ENCODE measurements at regions not wholly inside any gene's neighbourhood (a gene's known extent, or its start where the extent isn't known, plus 50 kb on each side); places are given as distances from the start of the nearest gene placed in this dataset.
"Not testable (repeated sequence)": the region's sequence is repeated elsewhere in the genome, so short reads cannot be mapped to it uniquely, and the experiment has no call there.

DNA sequence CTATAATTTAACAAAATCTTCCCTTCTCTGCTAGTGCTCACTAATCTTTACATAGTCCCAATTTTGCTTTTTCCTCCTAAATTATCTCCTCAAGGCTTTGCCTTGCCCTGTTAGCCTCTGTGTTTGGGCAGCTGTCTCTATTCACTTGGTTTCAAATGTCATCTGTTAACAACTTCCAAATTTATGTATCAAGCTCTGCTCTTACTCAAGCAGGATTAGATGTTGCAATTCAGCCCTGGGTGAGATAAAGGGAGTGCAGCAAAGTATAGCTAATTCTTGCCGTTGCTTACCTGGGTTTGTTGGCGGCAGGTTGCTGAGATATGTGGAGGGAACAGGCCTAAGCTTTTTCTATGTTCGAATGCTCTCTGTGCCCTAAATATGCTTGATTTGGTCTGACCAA is 483.8 kb downstream of the DMAC1 start:
- DNase-seq (ENCODE audit: extremely low read depth, low read depth, low spot score), result no peak

DNA sequence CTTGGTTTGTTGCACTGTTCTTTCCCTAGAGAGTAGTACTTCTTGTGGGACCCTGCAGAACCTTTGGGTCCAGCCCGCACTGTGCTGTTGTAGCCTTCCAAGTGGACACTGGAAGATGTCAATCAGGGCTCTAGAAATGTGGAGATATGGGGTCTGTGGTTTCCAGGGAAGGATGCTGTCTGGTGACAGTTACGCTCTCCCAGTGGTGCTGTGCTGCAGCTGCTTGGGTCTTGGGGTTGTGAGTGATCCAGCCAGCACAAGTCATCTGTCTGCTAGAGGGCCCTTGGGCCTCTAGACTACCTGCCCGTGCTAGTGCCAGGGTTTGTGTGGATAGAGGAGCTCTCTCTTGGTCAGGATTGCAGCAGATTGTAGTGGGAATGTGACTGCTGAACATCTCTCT is 484.5 kb downstream of the DMAC1 start:
- no peak for DNase-seq (ENCODE audit: extremely low read depth, low read depth, low spot score)

- DNase-seq (ENCODE audit: extremely low read depth, low read depth, low spot score), result no peak
Measured at GRCh38 chr9:7313389-7313788, 486.2 kb downstream of the DMAC1 start.

GRCh38 chr9:7309051-7309450 is 490.5 kb downstream of the DMAC1 start:
- DNase-seq (ENCODE audit: extremely low read depth, low read depth, low spot score), result not testable (repeated sequence)

GRCh38 chr9:7305677-7306076 is 493.9 kb downstream of the DMAC1 start:
- no peak for DNase-seq (ENCODE audit: extremely low read depth, low read depth, low spot score)

DNA sequence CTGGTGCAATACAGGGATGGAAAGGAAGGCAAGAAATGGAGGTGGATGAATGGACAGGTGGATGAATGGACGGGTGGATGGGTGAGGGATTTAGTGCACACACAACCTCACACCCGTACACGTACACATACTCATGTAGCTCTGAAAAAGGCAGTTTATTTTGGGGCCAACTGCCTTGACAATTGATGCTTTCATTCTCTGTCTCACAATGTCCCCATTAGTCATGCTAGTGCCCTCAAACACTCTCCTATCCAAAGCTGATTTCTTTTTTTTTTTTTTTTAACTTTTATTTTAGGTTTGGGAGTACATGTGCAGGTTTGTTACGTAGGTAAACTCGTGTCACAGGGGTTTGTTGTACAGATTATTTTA is 495.0 kb downstream of the DMAC1 start:
- DNase-seq (ENCODE audit: extremely low read depth, low read depth, low spot score), result no peak

- DNase-seq (ENCODE audit: extremely low read depth, low read depth, low spot score), result no peak
Measured at GRCh38 chr9:7303907-7304626, 495.5 kb downstream of the DMAC1 start.

- no peak for DNase-seq (ENCODE audit: extremely low read depth, low read depth, low spot score)
Measured at GRCh38 chr9:7300484-7300883, 499.1 kb downstream of the DMAC1 start.

DNA sequence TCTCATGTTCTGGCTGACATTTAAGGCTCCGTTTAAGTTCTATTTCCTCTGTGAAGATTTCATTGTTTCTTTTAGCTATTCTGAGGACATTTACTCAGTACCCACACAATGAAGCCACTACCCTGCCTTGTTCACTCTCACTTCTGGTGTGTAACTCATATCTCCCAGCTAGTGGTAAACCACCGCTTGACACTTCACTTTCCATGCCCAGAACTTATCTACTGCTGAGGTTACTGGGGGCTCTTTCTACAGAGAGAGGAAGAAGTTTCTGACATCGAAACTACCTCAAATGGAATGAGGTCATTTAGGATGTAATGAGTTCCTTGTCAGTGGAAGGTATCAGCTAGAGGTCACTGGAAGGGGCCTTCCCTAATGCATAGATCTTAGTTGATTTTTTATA is 501.5 kb downstream of the DMAC1 start:
- no peak for DNase-seq (ENCODE audit: extremely low read depth, low read depth, low spot score)

- DNase-seq (ENCODE audit: extremely low read depth, low read depth, low spot score), result no peak
Measured at GRCh38 chr9:7297521-7297920, 502.1 kb downstream of the DMAC1 start.

DNA sequence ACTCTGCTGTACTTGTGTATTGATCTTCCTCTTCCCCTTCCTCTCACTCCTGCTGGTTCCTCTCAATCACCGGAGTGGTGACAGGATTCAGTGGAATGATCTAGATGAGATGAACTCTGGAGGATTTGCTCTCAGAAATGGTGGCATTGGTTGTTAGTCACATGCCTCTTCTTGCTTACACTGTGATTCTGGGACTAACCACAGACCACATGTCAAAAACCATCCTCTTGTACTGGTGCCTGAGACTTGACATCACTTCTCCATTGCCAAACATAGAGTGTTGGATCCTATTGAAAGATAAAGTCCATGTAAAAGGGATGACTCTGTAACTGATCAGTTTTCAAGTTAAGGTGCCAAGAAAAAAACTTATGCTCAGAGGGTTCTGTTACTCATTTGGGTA is 506.5 kb downstream of the DMAC1 start:
- no peak for DNase-seq (ENCODE audit: extremely low read depth, low read depth, low spot score)

- no peak for DNase-seq (ENCODE audit: extremely low read depth, low read depth, low spot score)
Measured at GRCh38 chr9:7289773-7290172, 509.8 kb downstream of the DMAC1 start.

DNA sequence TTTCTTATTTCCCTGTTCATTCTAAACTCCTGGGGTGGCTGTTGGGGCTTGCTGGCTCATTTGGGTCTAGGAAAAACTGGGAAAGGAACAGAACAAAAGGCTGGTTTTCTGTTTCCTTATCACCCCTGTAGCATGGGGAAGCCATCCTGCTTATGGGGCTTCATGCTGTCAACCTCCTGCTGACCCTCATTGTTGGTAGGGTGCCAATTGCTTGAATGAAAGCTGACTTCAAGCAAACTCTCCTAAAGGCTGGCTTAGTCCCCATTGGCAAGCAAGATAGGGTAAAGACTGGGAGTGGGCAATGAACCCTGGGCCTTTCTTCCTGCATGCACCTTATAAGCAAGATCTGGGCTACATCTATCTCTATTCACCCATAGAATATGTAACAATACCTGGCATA is 511.6 kb downstream of the DMAC1 start:
- DNase-seq (ENCODE audit: extremely low read depth, low read depth, low spot score), result no peak

- DNase-seq (ENCODE audit: extremely low read depth, low read depth, low spot score), result no peak
Measured at GRCh38 chr9:7287065-7287464, 512.5 kb downstream of the DMAC1 start.

- DNase-seq (ENCODE audit: extremely low read depth, low read depth, low spot score), result no peak
Measured at GRCh38 chr9:7286101-7286500, 513.5 kb downstream of the DMAC1 start.

- DNase-seq (ENCODE audit: extremely low read depth, low read depth, low spot score), result no peak
Measured at GRCh38 chr9:7285199-7285598, 514.4 kb downstream of the DMAC1 start.

DNA sequence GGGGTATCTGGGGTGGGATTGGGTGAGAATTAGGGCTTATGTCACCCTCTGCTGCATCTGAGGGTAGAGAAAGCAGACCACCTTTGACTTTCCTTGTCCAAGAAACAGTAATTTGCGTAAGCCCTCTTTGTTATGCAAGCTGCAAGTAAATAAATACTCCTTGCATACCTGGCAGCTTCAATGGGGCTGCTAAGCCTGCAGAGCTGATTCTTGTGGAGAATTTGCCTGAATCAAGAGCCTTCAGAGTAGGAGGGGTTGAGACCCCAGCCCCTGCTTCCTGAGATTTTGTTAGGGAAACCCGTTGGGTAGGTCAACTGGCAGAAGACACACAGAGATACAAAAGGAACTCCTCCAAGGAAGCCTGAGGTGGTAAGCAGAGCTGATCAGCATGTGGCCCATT is 515.1 kb downstream of the DMAC1 start:
- no peak for DNase-seq (ENCODE audit: extremely low read depth, low read depth, low spot score)

GRCh38 chr9:7284117-7284516 is 515.5 kb downstream of the DMAC1 start:
- DNase-seq (ENCODE audit: extremely low read depth, low read depth, low spot score), result no peak

DNA sequence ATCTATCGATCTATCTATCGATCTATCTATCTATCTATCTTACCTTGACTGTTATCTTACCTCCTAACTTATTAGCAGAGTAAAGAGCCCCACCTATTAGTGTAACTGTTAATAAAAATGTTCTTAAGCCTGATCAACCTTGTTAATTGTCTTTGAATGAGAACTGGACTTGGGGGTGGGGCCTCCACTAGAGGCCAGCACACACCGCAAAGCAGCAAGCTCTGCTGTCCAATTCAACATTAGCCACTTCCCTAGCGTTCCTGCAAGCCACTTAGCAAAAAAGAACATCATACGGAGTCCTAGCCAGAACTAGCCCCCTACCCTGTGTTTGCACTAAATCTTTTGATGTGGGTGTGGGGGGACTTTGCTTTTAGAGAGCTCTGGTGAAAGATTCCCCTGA is 515.8 kb downstream of the KDM4C start:
- no peak for DNase-seq (ENCODE audit: extremely low read depth, low read depth, low spot score)

GRCh38 chr9:7266911-7267595 is 509.3 kb downstream of the KDM4C start:
- DNase-seq (ENCODE audit: extremely low read depth, low read depth, low spot score), result no peak

- DNase-seq (ENCODE audit: extremely low read depth, low read depth, low spot score), result no peak
Measured at GRCh38 chr9:7265181-7265580, 507.4 kb downstream of the KDM4C start.

- DNase-seq (ENCODE audit: extremely low read depth, low read depth, low spot score), result no peak
Measured at GRCh38 chr9:7259544-7260241, 501.9 kb downstream of the KDM4C start.
